Esophagus muscularis mucosa (tissue), 4 donors: ENCODE measurements at regions not wholly inside any gene's neighbourhood (a gene's known extent, or its start where the extent isn't known, plus 50 kb on each side); places are given as distances from the start of the nearest gene placed in this dataset.

Experiments
- EP300 ChIP-seq: sonication (generic); formaldehyde crosslinking; IDR thresholded peaks from one replicate; pipeline ENCODE4 v1.6.1; 2017; ENCODE audit warnings: antibody characterized with exemption
- POLR2A ChIP-seq: fragments of 450-650 bp; IDR thresholded peaks from one replicate; pipeline ENCODE4 v1.6.1; 2017; ENCODE audit warnings: antibody characterized with exemption, moderate library complexity, mild to moderate bottlenecking, low read depth
- POLR2AphosphoS5 ChIP-seq, 2 donors: sonication (generic); formaldehyde crosslinking; IDR thresholded peaks; one replicate each; pipeline ENCODE4 v1.6.1; 2017; ENCODE audit warnings: antibody characterized with exemption in 2 of 2
- TF ChIP-seq, protein P1 (sequence below), 3 experiments: fragments of 200-600 bp in 2 of 3; fragments of 450-650 bp in 1 of 3; sonication (generic) in 2 of 3; IDR thresholded peaks; one replicate each; pipeline ENCODE4 v1.5.1; 2017 to 2019; ENCODE audit warnings: antibody characterized with exemption in 3 of 3, mild to moderate bottlenecking in 2 of 3, moderate library complexity in 1 of 3

DNA sequence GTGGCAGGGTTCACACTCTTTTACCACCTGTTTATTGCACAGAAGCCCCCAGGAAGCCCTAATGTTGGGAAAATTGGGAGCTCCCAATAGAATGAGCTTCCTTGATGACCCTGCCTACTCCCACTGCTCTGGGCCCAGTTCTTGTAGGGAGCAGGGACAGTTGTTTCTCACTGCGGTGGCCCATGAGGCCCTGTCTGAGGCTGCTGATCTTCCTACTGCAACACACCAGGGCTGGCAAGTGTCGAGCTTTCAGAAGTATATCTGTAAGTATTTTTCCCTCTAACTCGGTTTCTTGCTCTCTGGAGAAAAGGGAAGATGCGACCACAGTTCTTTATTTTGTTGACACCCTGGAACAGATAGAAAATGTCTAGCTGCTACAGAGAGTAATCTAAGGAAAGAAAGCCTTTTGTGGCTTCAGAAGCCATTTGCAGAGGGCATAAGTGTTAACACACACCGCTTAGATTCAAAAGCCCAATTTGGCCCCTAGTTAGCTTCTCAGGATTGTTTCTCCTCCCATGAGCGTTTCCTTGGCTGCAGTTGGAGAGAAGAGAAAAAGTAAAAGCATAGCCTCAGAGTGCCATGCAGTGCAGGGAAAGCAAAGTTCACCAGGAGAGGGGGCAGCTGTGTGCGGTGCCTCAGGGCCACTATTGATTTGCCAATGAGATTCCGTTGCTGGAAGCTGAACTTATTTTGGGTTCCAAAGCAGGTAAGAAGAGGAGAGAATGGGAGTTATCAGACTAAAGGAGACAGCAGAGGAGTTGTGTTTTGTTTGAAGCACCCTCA lies 102.6 kb downstream of the SELENOF start:
- TF ChIP-seq, protein P1, sequence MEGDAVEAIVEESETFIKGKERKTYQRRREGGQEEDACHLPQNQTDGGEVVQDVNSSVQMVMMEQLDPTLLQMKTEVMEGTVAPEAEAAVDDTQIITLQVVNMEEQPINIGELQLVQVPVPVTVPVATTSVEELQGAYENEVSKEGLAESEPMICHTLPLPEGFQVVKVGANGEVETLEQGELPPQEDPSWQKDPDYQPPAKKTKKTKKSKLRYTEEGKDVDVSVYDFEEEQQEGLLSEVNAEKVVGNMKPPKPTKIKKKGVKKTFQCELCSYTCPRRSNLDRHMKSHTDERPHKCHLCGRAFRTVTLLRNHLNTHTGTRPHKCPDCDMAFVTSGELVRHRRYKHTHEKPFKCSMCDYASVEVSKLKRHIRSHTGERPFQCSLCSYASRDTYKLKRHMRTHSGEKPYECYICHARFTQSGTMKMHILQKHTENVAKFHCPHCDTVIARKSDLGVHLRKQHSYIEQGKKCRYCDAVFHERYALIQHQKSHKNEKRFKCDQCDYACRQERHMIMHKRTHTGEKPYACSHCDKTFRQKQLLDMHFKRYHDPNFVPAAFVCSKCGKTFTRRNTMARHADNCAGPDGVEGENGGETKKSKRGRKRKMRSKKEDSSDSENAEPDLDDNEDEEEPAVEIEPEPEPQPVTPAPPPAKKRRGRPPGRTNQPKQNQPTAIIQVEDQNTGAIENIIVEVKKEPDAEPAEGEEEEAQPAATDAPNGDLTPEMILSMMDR (IDR thresholded peaks at IDR 0.05) = no peak
- TF ChIP-seq EP300 (no peak), POLR2AphosphoS5 (IDR thresholded peaks at IDR 0.05) (no peak), POLR2A (no peak)
